Adipocyte (in vitro differentiated cells): ENCODE measurements at regions not wholly inside any gene's neighbourhood (a gene's known extent, or its start where the extent isn't known, plus 50 kb on each side); places are given as distances from the start of the nearest gene placed in this dataset.

Experiments
- DNase-seq: peaks from one replicate; pipeline ENCODE4 v3.0.0-alpha.2; 2015; ENCODE audit warnings: low read depth
- H3K27me3 ChIP-seq: replicated peaks from 2 replicates; pipeline ENCODE4 v1.7.0; 2013; ENCODE audit warnings: mild to moderate bottlenecking, low read length, moderate library complexity; ENCODE audit not compliant: control insufficient read depth, insufficient read depth
- H3K36me3 ChIP-seq: 2 replicates; pipeline ENCODE4 v1.7.0; 2013; ENCODE audit warnings: low read length, mild to moderate bottlenecking, moderate library complexity; ENCODE audit not compliant: control insufficient read depth, insufficient read depth, severe bottlenecking
- H3K4me1 ChIP-seq: 2 replicates; pipeline ENCODE4 v1.7.0; 2013; ENCODE audit warnings: mild to moderate bottlenecking, low read length, moderate library complexity; ENCODE audit not compliant: control insufficient read depth, insufficient read depth
- H3K4me3 ChIP-seq: 2 replicates; pipeline ENCODE4 v1.7.0; 2013; ENCODE audit warnings: mild to moderate bottlenecking, low read length, moderate library complexity
- H3K9ac ChIP-seq: 2 replicates; pipeline ENCODE4 v1.7.0; 2013; ENCODE audit warnings: mild to moderate bottlenecking, low read length, moderate library complexity
- H3K9me3 ChIP-seq: 2 replicates; pipeline ENCODE4 v1.7.0; 2013; ENCODE audit warnings: mild to moderate bottlenecking, low read length, moderate library complexity; ENCODE audit not compliant: control insufficient read depth

DNA sequence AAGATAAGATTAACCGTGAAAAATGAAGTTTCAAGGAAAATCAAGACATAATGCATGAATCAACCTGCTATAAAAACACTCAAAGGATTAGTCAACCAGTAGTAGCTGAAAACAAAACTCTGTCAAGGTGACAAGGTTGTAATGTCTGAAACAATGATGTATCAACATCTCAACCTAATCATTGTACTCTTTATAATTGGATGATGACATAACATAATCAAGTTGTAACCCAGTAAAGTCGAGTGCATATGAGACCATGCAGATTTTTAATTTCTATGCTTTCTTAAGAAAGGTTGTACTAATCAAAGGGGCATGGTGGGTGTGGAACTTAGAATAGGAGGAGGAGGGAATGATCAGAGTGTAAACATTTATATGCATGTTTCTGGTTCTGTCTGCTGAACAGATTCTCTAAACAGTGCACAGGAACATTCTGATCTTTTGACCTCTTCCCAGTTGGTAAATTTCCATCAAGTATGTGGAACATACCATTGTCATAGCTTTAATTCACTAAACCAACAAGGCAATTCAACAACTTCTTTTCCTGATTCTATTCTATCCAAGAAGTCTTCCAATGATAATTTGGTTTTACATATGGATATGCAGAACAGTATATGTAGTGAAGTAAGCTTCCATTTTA lies 253.7 kb downstream of the TTC6 start:
- Histone ChIP-seq H3K36me3 (no peaks in the 10 kb centered on the region), H3K9me3 (peaks cover 5% of the 10 kb centered on the region), H3K4me1 (no peaks in the 10 kb centered on the region), H3K9ac (no peak overlapping the region), H3K27me3 (peaks cover 8% of the 10 kb centered on the region), H3K4me3 (no peak overlapping the region)
- no peak for DNase-seq

DNA sequence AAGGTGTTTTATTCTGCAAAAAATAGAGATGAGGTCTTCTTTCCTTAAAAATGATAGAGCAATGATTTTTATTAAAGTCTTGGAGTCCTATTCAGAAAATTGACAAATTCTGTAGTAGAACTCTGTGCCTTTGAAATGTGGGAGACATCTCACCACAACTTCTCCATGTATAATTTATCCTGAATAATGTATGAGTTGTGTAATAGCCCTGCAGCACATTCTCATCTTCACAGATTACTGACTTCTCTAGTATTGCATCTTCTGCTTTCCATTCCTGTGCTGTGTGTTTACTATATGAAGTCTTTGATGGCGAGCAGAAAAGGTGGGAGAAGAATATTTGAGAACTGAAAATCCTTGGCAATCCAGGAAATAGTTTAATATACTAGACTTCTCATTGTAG lies 255.6 kb downstream of the TTC6 start:
- DNase-seq = no peak
- Histone ChIP-seq H3K27me3 (peaks cover 8% of the 10 kb centered on the region), H3K9ac (no peak overlapping the region), H3K4me1 (no peaks in the 10 kb centered on the region), H3K36me3 (no peaks in the 10 kb centered on the region), H3K9me3 (no peaks in the 10 kb centered on the region), H3K4me3 (no peak overlapping the region)

DNA sequence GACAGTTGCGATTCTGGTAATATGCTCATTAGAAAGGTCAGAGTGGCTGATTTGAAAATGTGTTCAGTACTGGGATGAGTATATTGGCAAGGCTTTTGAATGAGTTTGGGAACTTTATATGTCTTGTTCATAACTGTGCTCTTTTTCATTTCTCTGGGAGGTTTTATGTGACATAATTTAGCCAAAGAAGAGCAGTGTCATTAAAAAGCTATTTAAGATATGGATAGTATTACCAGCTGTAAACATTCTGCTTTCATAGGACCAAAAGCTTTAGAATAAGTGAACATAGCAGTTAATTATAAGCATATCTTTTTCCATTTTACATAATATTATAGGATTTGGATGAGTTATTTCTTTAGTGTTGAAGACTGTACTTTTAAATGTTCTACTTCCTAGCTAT lies 260.4 kb downstream of the TTC6 start:
- no peaks in the 10 kb centered on the region for H3K9me3 ChIP-seq
- DNase-seq = no peak
- H3K27me3 ChIP-seq = peaks cover 7% of the 10 kb centered on the region
- no peak overlapping the region for H3K4me3 ChIP-seq
- H3K9ac ChIP-seq = no peak overlapping the region
- no peaks in the 10 kb centered on the region for H3K4me1 ChIP-seq
- no peaks in the 10 kb centered on the region for H3K36me3 ChIP-seq

DNA sequence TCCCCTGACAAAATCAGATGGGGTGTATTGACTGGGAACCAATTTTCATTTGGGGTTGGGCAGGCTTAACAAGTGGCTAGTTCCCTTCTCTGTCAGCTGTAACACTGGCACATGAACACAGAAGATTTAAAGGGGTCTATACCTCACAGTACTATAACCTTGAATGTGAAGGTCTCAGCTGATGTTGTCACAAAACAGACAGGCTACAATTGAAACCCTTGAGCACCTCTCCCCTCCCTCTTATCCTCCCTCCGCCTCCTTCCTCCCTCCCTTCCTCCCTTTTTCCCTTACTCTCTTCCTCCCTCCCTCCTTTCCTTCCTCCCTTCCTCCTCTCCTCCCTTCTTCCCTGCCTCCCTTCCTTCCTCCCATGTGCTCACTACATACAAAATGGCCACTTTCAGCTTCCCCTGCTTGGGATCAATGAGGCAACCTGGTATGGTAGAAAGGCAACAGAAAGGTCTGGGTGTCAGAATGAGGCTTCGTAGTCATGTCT lies 262.4 kb downstream of the TTC6 start:
- Histone ChIP-seq H3K9me3 (no peaks in the 10 kb centered on the region), H3K4me1 (no peaks in the 10 kb centered on the region), H3K27me3 (peaks cover 4% of the 10 kb centered on the region), H3K36me3 (no peaks in the 10 kb centered on the region), H3K4me3 (no peak overlapping the region), H3K9ac (no peak overlapping the region)
- no peak for DNase-seq

DNA sequence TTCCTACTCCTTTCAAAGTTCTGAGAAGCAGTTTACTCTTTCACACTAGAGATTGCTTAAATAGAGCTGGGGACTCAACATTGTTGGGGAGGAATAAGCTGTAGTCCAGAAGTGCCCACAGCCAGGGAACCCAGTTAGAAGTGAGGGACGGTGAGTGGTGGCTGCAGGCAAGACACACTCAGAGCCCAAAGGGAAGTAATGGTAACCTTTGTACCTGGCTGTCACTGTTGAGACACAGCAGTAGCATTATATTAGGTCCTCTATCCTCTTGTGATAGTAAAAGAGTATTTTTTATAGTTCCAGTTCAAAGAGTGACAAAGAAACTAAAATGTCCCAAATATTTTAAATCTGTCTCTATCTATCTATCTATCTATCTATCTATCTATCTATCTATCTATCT lies 263.3 kb downstream of the TTC6 start:
- Histone ChIP-seq H3K9ac (no peak overlapping the region), H3K27me3 (peaks cover 4% of the 10 kb centered on the region), H3K36me3 (no peaks in the 10 kb centered on the region), H3K4me1 (no peaks in the 10 kb centered on the region), H3K9me3 (no peaks in the 10 kb centered on the region), H3K4me3 (no peak overlapping the region)
- no peak for DNase-seq

DNA sequence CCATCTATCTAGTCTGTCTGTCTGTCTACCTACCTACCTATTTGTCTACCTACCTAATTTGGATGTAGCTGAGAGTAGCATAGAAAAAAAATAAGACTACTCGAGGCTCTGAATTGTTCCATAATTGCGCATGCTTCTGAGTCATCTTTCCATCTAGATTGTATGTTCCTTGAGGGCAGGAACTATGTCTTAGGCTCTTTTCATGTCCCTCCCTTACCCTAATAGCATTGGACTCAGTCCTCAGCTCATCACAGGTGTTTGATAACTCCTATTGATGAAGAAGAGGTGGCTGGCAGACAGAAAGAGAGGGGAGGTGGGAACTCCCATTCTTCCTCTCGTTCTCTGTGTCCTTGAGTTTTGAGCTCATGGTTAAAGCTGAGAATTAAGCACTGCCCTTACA lies 263.7 kb downstream of the TTC6 start:
- Histone ChIP-seq H3K36me3 (no peaks in the 10 kb centered on the region), H3K4me1 (no peaks in the 10 kb centered on the region), H3K4me3 (no peak overlapping the region), H3K9ac (no peak overlapping the region), H3K27me3 (peaks cover 4% of the 10 kb centered on the region), H3K9me3 (no peaks in the 10 kb centered on the region)
- DNase-seq = no peak

DNA sequence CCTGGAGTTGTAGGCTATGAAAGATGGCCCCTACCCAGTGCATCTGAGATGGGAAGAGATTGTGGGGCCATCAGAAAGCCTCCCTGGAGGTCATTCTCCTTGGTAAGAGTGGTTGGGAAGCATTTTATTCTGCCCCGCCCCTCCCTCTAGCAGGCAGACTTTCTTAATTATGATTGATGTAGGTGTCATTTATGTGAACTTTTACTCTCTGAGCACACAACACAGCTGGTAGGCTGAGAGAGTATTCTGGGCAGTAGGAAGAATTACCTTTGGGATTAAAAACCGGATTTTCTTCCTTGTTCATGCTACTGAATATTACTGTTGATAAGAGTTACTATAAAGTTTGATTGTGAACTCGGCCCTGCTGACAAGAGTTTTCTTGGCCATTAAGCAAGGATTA lies 266.8 kb downstream of the TTC6 start:
- Histone ChIP-seq H3K36me3 (no peaks in the 10 kb centered on the region), H3K9me3 (no peaks in the 10 kb centered on the region), H3K27me3 (peaks cover 4% of the 10 kb centered on the region), H3K4me1 (peaks cover 10% of the 10 kb centered on the region), H3K4me3 (no peak overlapping the region), H3K9ac (no peak overlapping the region)
- no peak for DNase-seq

DNA sequence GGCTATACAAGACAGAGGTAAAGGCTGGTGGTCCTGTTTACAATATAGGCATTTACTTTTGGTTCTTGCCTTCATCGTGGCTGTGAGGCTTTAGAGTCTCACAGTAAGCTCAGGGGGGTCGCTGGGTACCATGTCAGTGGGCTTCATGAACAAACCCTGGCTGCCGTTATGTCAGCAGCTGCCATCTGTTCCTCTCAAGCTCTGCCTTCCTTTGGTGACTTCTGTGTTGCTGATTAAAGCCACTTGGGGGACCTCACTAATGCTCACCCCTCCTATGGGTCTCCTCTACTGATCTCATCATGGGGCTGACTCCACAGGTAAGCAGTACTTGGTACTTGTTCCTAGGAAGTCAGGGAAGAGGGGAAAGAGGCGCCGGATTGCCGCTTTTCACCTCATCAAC lies 268.7 kb downstream of the TTC6 start:
- Histone ChIP-seq H3K4me1 (peaks cover 10% of the 10 kb centered on the region), H3K4me3 (no peak overlapping the region), H3K9me3 (no peaks in the 10 kb centered on the region), H3K27me3 (no peaks in the 10 kb centered on the region), H3K9ac (no peak overlapping the region), H3K36me3 (no peaks in the 10 kb centered on the region)
- no peak for DNase-seq

DNA sequence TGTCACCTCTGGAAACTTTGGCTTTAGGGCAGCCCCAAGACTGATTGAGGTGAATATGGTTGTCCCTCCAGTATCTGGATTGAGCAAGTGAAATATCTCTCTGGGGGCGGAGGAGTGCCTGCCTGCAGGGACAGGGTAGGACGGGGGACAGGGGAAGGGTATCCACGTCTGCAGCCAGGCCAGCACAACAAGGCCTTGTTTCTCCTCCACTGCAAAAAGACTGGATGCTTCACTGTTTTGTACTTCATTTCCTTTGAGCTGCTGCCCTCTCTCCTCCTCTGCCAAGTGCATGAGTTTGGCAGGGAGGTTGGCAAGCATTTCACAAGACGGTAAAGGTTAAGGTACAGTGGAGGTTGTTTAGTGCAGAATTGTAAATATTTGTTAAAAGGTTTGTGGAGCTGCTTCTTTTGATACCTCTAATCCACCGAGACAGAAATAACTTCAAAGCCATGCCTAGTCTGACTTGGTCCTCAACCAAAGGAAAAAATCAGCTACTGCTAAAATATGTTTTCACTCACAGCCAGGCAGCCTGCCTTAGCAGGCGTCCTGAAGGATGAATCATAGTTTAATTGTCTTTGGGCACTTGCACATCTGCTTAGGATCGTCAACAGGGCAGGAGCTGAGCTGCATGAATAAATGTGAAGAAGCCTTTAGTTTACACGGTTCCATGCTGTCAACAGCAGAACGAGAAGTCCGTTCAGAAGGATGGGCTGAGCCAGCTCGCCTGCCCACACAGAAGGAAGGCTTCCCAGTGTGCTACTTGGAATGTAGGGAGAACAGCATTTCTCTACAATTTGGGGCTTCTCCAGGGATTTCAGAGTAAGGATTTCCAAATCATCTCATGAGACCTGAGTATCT lies 269.7 kb downstream of the TTC6 start:
- Histone ChIP-seq H3K27me3 (no peaks in the 10 kb centered on the region), H3K4me1 (peaks cover 10% of the 10 kb centered on the region), H3K4me3 (no peak overlapping the region), H3K36me3 (no peaks in the 10 kb centered on the region), H3K9me3 (no peaks in the 10 kb centered on the region), H3K9ac (no peak overlapping the region)
- peak; percentile 53 for DNase-seq

DNA sequence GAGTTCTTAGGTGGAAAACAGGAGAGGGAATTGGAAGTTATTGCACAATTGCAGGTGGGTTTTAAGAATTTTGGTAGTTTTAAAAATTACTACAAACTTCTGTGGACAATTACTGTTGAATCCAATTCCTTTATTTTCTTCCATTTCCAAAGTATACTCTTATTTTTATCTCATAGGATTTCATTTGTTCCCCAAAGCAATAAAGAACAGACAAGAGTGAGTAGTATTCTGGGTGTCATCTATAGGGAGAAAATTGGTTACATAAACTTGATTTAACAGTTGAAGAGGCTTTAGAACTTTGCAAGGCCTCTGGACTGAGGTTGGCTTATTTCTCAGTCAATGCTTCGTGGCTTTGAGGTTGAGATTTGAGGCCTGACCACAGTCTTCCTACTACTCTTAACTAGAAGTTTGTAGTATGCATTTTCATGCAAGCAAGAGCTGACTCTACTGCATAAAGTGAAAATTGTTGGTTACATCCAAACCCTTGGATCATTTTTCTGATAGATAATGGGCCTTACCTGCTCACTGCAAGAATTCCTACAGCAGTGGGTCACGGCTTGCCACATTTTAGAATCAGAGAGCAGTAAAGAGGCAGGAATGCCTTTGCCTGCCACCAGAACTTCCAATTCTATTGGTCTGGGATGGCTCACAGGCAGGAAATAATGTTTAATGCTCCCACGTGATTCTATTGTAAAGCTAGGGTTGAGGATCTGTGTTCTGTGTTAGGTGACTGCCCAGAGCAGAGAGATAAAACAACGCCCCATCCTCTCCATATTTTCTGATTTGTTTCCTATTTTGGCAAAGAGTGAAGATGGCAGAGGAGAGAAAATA lies 270.5 kb downstream of the TTC6 start:
- Histone ChIP-seq H3K9ac (no peak overlapping the region), H3K9me3 (no peaks in the 10 kb centered on the region), H3K4me3 (no peak overlapping the region), H3K4me1 (peaks cover 15% of the 10 kb centered on the region), H3K36me3 (no peaks in the 10 kb centered on the region), H3K27me3 (no peaks in the 10 kb centered on the region)
- no peak for DNase-seq

DNA sequence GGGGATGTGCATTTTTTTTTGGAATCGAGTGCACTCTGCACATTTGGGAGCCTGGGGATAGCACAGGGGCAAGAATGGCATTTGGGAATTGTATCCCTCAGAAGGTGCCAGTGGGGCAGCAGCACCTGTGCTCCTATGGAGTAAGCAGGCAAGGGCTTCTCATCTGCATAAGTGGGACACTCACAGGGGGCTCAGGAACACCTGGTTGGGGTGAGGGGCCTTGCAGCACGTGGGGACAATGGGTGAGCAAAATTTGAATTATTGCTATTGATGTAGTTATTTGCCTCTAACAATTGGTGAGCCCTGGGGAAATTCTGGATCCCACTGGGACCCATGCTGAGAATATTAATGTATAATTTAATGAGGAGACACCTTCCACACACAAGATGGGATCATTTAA lies 274.2 kb downstream of the TTC6 start:
- no peaks in the 10 kb centered on the region for H3K27me3 ChIP-seq
- H3K9me3 ChIP-seq = no peaks in the 10 kb centered on the region
- DNase-seq = no peak
- no peaks in the 10 kb centered on the region for H3K36me3 ChIP-seq
- H3K4me1 ChIP-seq = peaks cover 15% of the 10 kb centered on the region
- no peak overlapping the region for H3K4me3 ChIP-seq
- H3K9ac ChIP-seq = no peak overlapping the region
